Nephron progenitor cell (in vitro differentiated cells): ENCODE measurements at regions not wholly inside any gene's neighbourhood (a gene's known extent, or its start where the extent isn't known, plus 50 kb on each side); places are given as distances from the start of the nearest gene placed in this dataset.

Experiments used
- DNase-seq: peaks from one replicate; pipeline ENCODE4 v3.0.0; 2021
- H3K27ac Mint-ChIP-seq: 2 replicates; pipeline ENCODE4 v1.8.0; 2021; ENCODE audit warnings: mild to moderate bottlenecking, moderate library complexity, mixed read lengths
- H3K27me3 Mint-ChIP-seq: 2 replicates; pipeline ENCODE4 v1.8.0; 2021; ENCODE audit warnings: mild to moderate bottlenecking, low read depth, mixed read lengths; ENCODE audit not compliant: poor library complexity
- H3K36me3 Mint-ChIP-seq: 2 replicates; pipeline ENCODE4 v1.8.0; 2021; ENCODE audit warnings: low read depth, mixed read lengths
- H3K4me1 Mint-ChIP-seq: 2 replicates; pipeline ENCODE4 v1.8.0; 2021; ENCODE audit warnings: mixed read lengths
- H3K4me3 Mint-ChIP-seq: 2 replicates; pipeline ENCODE4 v1.8.0; 2021; ENCODE audit warnings: mild to moderate bottlenecking, moderate library complexity, mixed read lengths
- H3K9me3 Mint-ChIP-seq: 2 replicates; pipeline ENCODE4 v1.8.0; 2021; ENCODE audit warnings: mild to moderate bottlenecking, moderate library complexity, mixed read lengths
- TF ChIP-seq, protein P1 (sequence below): fragments of 200-600 bp; sonication (generic); IDR thresholded peaks from 2 replicates; pipeline ENCODE4 v1.5.0; 2021; ENCODE audit warnings: antibody characterized with exemption

DNA sequence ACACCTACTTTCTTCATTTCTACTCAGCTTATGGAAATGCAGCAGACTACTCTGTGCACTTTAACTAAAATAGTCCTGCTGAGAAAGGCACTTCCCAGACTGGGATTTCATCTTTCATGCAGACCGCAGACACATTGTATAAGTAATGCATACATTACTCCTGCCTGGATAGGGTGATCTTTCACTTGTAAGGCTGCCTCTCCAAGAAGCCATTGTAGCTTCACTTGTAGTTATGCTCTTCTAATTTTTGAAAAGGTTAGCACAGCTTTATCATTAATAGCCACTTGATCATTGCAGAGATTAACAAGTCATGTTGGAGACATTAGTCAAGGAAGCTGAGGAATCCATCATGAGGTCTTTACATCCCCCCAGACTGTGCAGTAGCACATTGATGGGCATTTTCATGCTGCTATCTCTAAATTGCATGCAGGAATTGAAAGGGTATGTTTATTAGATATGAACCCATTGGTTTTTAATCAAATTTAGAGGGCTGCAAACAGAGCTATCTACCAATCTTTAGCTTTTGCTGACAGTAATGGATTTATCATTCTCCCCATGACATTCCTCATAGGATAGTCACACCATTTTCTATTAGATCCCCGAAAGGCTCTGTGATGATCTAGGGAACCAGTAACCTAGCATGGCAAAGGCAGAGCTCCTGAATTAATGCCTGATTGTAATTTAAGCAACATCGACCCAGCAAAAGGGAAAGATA is 1074.7 kb upstream of the NXPH2 start:
- H3K27ac Mint-ChIP-seq = no peak overlapping the region
- DNase-seq = no peak
- no peaks in the 10 kb centered on the region for H3K36me3 Mint-ChIP-seq
- no peaks in the 10 kb centered on the region for H3K9me3 Mint-ChIP-seq
- no peaks in the 10 kb centered on the region for H3K27me3 Mint-ChIP-seq
- H3K4me3 Mint-ChIP-seq = no peak overlapping the region
- TF ChIP-seq, protein P1, sequence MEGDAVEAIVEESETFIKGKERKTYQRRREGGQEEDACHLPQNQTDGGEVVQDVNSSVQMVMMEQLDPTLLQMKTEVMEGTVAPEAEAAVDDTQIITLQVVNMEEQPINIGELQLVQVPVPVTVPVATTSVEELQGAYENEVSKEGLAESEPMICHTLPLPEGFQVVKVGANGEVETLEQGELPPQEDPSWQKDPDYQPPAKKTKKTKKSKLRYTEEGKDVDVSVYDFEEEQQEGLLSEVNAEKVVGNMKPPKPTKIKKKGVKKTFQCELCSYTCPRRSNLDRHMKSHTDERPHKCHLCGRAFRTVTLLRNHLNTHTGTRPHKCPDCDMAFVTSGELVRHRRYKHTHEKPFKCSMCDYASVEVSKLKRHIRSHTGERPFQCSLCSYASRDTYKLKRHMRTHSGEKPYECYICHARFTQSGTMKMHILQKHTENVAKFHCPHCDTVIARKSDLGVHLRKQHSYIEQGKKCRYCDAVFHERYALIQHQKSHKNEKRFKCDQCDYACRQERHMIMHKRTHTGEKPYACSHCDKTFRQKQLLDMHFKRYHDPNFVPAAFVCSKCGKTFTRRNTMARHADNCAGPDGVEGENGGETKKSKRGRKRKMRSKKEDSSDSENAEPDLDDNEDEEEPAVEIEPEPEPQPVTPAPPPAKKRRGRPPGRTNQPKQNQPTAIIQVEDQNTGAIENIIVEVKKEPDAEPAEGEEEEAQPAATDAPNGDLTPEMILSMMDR = no peak
- H3K4me1 Mint-ChIP-seq = no peaks in the 10 kb centered on the region

DNA sequence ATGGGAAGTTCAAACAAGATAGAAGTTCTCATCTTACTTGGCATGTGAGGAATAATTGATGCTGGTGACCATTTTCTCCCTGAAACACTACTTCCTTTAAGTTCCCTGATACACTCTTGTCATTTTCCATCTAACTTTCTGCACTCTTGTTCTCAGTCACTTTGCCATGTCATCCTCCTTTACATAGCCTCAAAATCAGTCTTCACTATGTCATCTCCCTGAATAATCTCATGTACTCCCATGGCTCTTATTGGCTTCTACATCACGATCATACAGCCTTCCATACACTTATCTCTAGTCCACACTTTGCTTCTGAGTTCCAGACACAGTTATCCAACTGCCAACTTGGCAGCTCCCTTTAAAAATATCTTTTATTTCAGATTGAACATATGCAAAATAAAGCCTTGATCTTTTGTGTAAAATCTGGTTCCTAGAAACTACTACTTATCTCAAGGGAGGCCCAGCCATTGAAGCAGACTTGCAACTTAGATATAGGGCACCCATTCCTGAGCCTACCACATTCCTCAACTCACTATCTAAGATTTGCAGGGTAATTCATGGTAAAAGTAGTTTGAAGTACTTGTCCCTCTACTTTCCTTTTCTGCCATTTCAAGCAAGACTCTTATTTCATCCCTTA is 1070.2 kb upstream of the NXPH2 start:
- H3K27me3 Mint-ChIP-seq = peaks cover 3% of the 10 kb centered on the region
- H3K4me1 Mint-ChIP-seq = no peaks in the 10 kb centered on the region
- no peaks in the 10 kb centered on the region for H3K9me3 Mint-ChIP-seq
- H3K4me3 Mint-ChIP-seq = no peak overlapping the region
- DNase-seq = no peak
- no peak overlapping the region for H3K27ac Mint-ChIP-seq
- H3K36me3 Mint-ChIP-seq = no peaks in the 10 kb centered on the region
- TF ChIP-seq, protein P1 = no peak

DNA sequence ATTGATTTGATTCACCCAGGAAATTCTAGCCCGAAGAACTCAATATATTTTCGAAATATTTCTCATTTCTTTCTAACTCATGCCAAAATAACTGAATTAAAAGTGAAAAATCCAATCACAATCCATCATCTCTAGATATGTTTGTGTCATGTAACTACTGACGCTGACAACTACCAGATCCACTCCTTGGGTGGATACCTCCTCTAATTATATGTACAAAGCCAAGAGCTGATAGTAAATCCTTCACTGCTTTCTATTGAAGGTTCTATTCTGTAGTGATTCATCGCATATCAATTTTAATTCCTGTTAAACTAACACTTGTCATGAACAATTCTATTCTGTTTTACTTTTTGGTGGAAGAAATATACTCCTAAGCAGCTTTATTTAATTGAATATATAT is 1056.6 kb upstream of the NXPH2 start:
- no peaks in the 10 kb centered on the region for H3K36me3 Mint-ChIP-seq
- no peaks in the 10 kb centered on the region for H3K4me1 Mint-ChIP-seq
- no peak overlapping the region for H3K4me3 Mint-ChIP-seq
- DNase-seq = no peak
- H3K27me3 Mint-ChIP-seq = peaks cover 4% of the 10 kb centered on the region
- H3K9me3 Mint-ChIP-seq = peaks cover 13% of the 10 kb centered on the region
- TF ChIP-seq, protein P1 = no peak
- no peak overlapping the region for H3K27ac Mint-ChIP-seq

DNA sequence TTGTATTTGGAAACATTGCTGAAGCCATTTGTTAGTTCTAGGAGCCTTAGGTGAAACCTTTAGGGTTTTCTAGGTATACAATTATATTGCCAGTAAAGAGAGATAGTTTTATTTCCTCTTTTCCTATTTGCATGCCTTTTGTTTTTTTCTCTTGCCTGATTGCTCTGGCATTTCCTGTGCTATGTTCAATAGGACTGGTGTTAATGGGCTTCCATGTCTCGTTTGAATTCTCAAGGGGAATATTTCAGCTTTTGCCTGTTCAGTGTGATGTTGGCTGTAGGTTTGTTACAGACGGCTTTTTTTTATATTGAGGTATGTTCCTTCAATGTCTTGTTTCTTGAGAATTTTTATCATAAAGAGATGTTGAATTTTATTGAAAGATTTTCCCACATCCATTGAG is 1054.9 kb upstream of the NXPH2 start:
- peaks cover 4% of the 10 kb centered on the region for H3K27me3 Mint-ChIP-seq
- H3K4me1 Mint-ChIP-seq = no peaks in the 10 kb centered on the region
- no peaks in the 10 kb centered on the region for H3K36me3 Mint-ChIP-seq
- no peak overlapping the region for H3K27ac Mint-ChIP-seq
- no peaks in the 10 kb centered on the region for H3K9me3 Mint-ChIP-seq
- no peak for DNase-seq
- TF ChIP-seq, protein P1 = no peak
- H3K4me3 Mint-ChIP-seq = no peak overlapping the region

DNA sequence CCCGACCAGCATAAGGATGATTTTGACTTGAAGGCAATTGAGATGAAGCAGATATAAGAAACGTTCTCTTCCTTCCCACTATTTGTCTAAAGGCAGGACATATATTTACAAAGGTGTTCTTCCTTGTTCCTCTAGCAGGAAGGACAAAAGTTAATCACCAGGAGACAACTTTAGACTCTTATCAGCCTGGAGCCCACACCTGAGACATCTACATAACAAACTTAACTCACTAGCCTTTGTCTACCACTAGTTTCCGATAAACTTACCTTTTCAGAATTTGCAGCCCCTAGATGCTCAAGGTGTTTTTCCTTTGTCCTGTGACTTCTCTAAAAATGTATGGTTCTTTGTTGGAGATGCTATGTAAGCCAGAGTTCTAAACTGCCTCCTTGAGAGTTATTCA is 1047.8 kb upstream of the NXPH2 start:
- Mint-ChIP-seq H3K36me3 (no peaks in the 10 kb centered on the region), H3K4me1 (peaks cover 9% of the 10 kb centered on the region), H3K9me3 (no peaks in the 10 kb centered on the region), H3K27ac (no peak overlapping the region), H3K4me3 (no peak overlapping the region), H3K27me3 (peaks cover 8% of the 10 kb centered on the region)
- TF ChIP-seq, protein P1 = no peak
- DNase-seq = no peak

DNA sequence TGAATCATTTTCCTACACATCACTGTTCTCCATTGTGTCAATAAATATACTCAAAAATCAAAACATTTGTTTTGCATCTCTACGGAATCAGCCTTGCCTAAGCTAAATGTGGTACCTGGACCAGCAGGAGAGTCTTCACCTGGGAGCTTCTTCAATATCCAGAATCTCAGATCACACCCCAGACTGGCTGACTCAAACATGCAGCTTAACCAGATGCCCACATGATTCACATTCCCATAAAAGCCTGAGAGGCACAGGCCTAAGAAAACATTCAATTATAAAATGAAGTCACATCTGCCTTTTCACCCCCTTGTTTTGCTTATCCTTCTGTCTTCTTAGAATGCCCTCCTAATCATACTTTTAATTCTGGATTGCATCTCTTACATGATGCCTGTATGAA is 1045.5 kb upstream of the NXPH2 start:
- H3K27me3 Mint-ChIP-seq = peaks cover 7% of the 10 kb centered on the region
- H3K27ac Mint-ChIP-seq = no peak overlapping the region
- TF ChIP-seq, protein P1 = no peak
- H3K4me3 Mint-ChIP-seq = no peak overlapping the region
- H3K4me1 Mint-ChIP-seq = peaks cover 9% of the 10 kb centered on the region
- no peak for DNase-seq
- peaks cover 9% of the 10 kb centered on the region for H3K9me3 Mint-ChIP-seq
- H3K36me3 Mint-ChIP-seq = no peaks in the 10 kb centered on the region
